MM.1S (cell line): ENCODE measurements at regions not wholly inside any gene's neighbourhood (a gene's known extent, or its start where the extent isn't known, plus 50 kb on each side); places are given as distances from the start of the nearest gene placed in this dataset.

Source experiments
- DNase-seq: peaks from one replicate; pipeline ENCODE4 v3.0.0-alpha.2; 2015
- H2AFZ ChIP-seq: fragments of 300-600 bp; sonication (generic); 2 replicates; pipeline ENCODE4 v1.6.0; 2016; ENCODE audit warnings: antibody characterized with exemption, low read length
- H3F3A ChIP-seq: fragments of 300-600 bp; sonication (generic); 2 replicates; pipeline ENCODE4 v1.6.1; 2016; ENCODE audit warnings: mild to moderate bottlenecking, antibody characterized with exemption, low read length, moderate library complexity, mixed read lengths; ENCODE audit not compliant: insufficient read depth
- H3K27ac ChIP-seq: fragments of 300-600 bp; sonication (generic); 2 replicates; pipeline ENCODE4 v1.5.1; 2016; ENCODE audit warnings: mild to moderate bottlenecking, low read length
- H3K27me3 ChIP-seq: fragments of 300-600 bp; sonication (generic); replicated peaks from 2 replicates; pipeline ENCODE4 v1.6.0; 2016; ENCODE audit warnings: low read length; ENCODE audit not compliant: insufficient read depth
- H3K36me3 ChIP-seq: fragments of 300-600 bp; sonication (generic); replicated peaks from 2 replicates; pipeline ENCODE4 v1.6.1; 2016; ENCODE audit warnings: mild to moderate bottlenecking, low read length, mixed read lengths; ENCODE audit not compliant: insufficient read depth
- H3K4me1 ChIP-seq: fragments of 300-600 bp; sonication (generic); 2 replicates; pipeline ENCODE4 v1.6.1; 2016; ENCODE audit warnings: low read length, mixed read lengths
- H3K4me2 ChIP-seq: fragments of 300-600 bp; sonication (generic); 2 replicates; pipeline ENCODE4 v1.6.0; 2016; ENCODE audit warnings: low read depth, low read length
- H3K4me3 ChIP-seq: fragments of 300-600 bp; sonication (generic); 2 replicates; pipeline ENCODE4 v1.5.1; 2016; ENCODE audit warnings: low read length, mixed read lengths
- H3K79me2 ChIP-seq: fragments of 300-600 bp; sonication (generic); 2 replicates; pipeline ENCODE4 v1.6.1; 2016; ENCODE audit warnings: mixed run types, low read length, mixed read lengths
- H3K9ac ChIP-seq: fragments of 300-600 bp; sonication (generic); 2 replicates; pipeline ENCODE4 v1.6.1; 2016; ENCODE audit warnings: low read length, mixed read lengths
- H3K9me2 ChIP-seq: fragments of 300-600 bp; sonication (generic); replicated peaks from 2 replicates; pipeline ENCODE4 v1.6.1; 2016; ENCODE audit warnings: mild to moderate bottlenecking, low read length, mixed read lengths; ENCODE audit not compliant: insufficient read depth
- H3K9me3 ChIP-seq: fragments of 300-600 bp; sonication (generic); replicated peaks from 2 replicates; pipeline ENCODE4 v1.6.1; 2016; ENCODE audit warnings: mild to moderate bottlenecking, low read length, mixed read lengths; ENCODE audit not compliant: insufficient read depth
- H4K20me1 ChIP-seq: fragments of 300-600 bp; sonication (generic); 2 replicates; pipeline ENCODE4 v1.6.1; 2016; ENCODE audit warnings: mild to moderate bottlenecking, low read length, moderate library complexity, mixed read lengths; ENCODE audit not compliant: insufficient read depth
- EZH2 ChIP-seq: fragments of 300-600 bp; sonication (generic); optimal IDR thresholded peaks from 2 replicates; pipeline ENCODE3; 2017; ENCODE audit warnings: low read depth, mild to moderate bottlenecking, antibody characterized with exemption, low read length, mixed read lengths
- EZH2phosphoT487 ChIP-seq: fragments of 300-600 bp; sonication (generic); IDR thresholded peaks from 2 replicates; pipeline ENCODE4 v1.6.1; 2018; ENCODE audit warnings: antibody characterized with exemption, low read length
- TF ChIP-seq, protein P1 (sequence below): fragments of 300-600 bp; sonication (generic); IDR thresholded peaks from 2 replicates; pipeline ENCODE4 v1.5.1; 2016; ENCODE audit warnings: antibody characterized with exemption, low read length, mixed read lengths

DNA sequence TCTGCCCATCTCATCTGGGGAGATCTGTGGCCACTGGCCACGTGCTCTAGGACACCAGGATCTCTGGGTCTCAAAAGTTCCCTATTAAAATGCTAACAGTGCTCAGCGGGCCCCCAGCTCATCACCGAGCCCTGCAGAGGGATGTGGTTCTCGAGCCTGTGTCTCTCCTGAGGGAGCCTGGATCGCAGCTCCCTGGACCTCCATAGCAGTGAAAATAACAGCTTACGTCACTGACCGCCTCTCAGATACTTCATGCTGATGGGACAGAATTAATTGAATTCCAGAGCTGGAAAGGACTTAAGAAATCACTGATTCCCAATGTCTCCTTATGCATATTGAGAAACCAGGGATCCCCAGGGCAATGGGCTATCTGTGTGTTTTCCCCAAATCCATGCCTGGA, 90.0 kb downstream of the GALR1 start:
- H3K4me2 ChIP-seq: no peak overlapping the region
- no peak overlapping the region for H3K4me3 ChIP-seq
- no peak for TF ChIP-seq EZH2phosphoT487
- TF ChIP-seq, protein P1, sequence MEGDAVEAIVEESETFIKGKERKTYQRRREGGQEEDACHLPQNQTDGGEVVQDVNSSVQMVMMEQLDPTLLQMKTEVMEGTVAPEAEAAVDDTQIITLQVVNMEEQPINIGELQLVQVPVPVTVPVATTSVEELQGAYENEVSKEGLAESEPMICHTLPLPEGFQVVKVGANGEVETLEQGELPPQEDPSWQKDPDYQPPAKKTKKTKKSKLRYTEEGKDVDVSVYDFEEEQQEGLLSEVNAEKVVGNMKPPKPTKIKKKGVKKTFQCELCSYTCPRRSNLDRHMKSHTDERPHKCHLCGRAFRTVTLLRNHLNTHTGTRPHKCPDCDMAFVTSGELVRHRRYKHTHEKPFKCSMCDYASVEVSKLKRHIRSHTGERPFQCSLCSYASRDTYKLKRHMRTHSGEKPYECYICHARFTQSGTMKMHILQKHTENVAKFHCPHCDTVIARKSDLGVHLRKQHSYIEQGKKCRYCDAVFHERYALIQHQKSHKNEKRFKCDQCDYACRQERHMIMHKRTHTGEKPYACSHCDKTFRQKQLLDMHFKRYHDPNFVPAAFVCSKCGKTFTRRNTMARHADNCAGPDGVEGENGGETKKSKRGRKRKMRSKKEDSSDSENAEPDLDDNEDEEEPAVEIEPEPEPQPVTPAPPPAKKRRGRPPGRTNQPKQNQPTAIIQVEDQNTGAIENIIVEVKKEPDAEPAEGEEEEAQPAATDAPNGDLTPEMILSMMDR: no peak
- H3K79me2 ChIP-seq: no peaks in the 10 kb centered on the region
- H3K27me3 ChIP-seq: no peaks in the 10 kb centered on the region
- no peak overlapping the region for H3K27ac ChIP-seq
- no peaks in the 10 kb centered on the region for H3K9me2 ChIP-seq
- H3K9me3 ChIP-seq: no peaks in the 10 kb centered on the region
- no peaks in the 10 kb centered on the region for H3K4me1 ChIP-seq
- no peaks in the 10 kb centered on the region for H3K36me3 ChIP-seq
- no peaks in the 10 kb centered on the region for H3F3A ChIP-seq
- H3K9ac ChIP-seq: no peak overlapping the region
- H4K20me1 ChIP-seq: no peaks in the 10 kb centered on the region
- DNase-seq: no peak
- no peak overlapping the region for H2AFZ ChIP-seq

DNA sequence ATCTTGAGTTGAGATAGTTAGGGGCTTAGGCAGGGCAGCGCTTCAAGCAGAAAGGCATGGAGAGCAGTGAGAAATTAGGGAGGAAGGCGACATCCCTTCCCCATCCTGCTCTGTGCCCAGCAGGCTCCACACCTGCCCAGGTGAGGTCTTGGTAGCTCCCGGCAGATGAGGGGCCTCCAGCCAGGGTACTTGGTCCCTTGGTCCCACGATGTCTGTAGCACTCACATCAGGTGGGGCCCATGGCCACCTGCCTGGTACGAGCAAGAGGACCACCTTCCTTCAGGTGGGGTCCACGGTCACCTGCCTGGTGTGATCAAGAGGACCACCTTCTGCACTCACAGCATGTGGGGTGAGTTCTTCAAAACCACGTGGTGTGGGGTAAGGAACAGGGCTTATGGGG, 91.2 kb downstream of the GALR1 start:
- no peak overlapping the region for H3K27ac ChIP-seq
- H3K27me3 ChIP-seq: no peaks in the 10 kb centered on the region
- TF ChIP-seq EZH2: no peak
- no peak for TF ChIP-seq EZH2phosphoT487
- TF ChIP-seq, protein P1: no peak
- H3K4me2 ChIP-seq: no peak overlapping the region
- H4K20me1 ChIP-seq: no peaks in the 10 kb centered on the region
- DNase-seq: no peak
- no peak overlapping the region for H3K9ac ChIP-seq
- H3F3A ChIP-seq: no peaks in the 10 kb centered on the region
- H3K9me2 ChIP-seq: no peaks in the 10 kb centered on the region
- H3K9me3 ChIP-seq: no peaks in the 10 kb centered on the region
- no peak overlapping the region for H3K4me3 ChIP-seq
- no peaks in the 10 kb centered on the region for H3K4me1 ChIP-seq
- no peaks in the 10 kb centered on the region for H3K36me3 ChIP-seq
- H2AFZ ChIP-seq: no peak overlapping the region
- no peaks in the 10 kb centered on the region for H3K79me2 ChIP-seq

DNA sequence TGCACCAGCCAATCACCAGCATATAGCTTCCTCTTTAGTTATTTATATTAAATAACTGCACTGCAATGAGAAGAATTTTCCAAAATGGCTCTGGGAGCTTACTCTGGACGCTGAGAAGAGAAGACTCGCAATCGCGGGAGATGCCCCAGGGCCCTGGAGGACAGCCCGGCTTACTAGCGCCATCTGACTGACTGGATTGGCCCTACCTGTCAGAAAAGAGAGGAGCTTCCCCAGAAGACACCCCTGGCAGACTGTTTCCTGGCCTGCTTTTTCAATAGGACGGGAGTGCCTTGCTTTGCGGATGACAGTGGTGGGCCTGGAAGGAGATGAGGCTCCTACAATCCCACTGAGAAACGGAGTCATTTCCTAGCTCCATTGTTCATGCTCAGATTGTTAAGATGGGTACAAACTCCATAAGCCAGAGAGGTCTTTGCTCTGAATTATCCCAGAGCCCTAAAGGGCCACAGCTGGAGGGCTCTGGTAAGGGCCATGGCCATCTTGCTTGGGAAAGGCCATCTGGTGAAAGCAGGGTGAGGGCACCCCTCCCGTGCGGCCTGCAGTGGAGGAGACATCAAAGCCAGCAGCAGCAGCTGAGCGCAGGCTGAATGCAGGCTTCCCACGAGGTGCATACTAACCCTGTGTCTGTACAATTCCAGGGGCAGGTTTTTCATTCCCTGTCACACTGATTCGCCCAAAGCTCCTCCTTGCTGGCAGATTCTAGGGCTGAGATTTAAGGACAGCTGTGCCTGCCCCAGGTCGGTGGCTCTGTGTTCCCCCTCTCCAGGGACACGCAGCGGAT, 92.1 kb downstream of the GALR1 start:
- H3K4me1 ChIP-seq: no peaks in the 10 kb centered on the region

More for the DNA sequence above, 92.1 kb downstream of the GALR1 start:
- Histone ChIP-seq H3K9me3 (no peaks in the 10 kb centered on the region), H3K36me3 (no peaks in the 10 kb centered on the region), H3F3A (no peaks in the 10 kb centered on the region), H3K9ac (no peak overlapping the region), H3K27ac (no peak overlapping the region), H3K4me2 (no peak overlapping the region), H4K20me1 (no peaks in the 10 kb centered on the region), H2AFZ (no peak overlapping the region), H3K9me2 (no peaks in the 10 kb centered on the region), H3K27me3 (no peaks in the 10 kb centered on the region), H3K79me2 (no peaks in the 10 kb centered on the region), H3K4me3 (no peak overlapping the region)
- TF ChIP-seq EZH2: no peak
- TF ChIP-seq, protein P1: no peak
- no peak for TF ChIP-seq EZH2phosphoT487
- DNase-seq: no peak
